ENCODE measurements at regions not wholly inside any gene's neighbourhood (a gene's known extent, or its start where the extent isn't known, plus 50 kb on each side); places are given as distances from the start of the nearest gene placed in this dataset.

DNA sequence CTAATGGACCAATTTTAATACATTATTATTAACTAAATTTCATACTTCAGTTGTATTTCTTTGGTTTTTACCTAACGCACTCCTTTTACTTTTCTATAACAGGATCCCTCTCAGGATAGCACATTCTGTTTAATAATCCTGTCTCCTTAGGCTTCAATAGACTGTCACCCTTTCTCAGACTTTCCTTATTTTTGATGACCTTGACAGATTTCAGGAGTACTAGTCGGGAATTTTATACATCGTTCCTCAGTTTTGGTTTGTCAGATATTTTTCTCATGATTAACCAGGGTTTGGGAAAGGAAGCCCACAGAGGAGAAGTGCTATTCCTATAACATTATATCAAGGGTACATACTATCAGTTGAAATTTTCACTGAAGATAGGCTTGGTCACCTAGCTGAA is 768.0 kb upstream of the GJE1 start:
- H3F3A ChIP-seq (ENCODE audit: insufficient read depth, low read length, poor library complexity, severe bottlenecking): peaks cover 3% of the 10 kb centered on the region
- H3K79me2 ChIP-seq (replicated peaks; ENCODE audit: insufficient read depth, low read length): no peaks in the 10 kb centered on the region
- no peaks in the 10 kb centered on the region for H3K36me3 ChIP-seq (ENCODE audit: insufficient read depth, low read length)
- H3K9ac ChIP-seq (ENCODE audit: low read length): no peak overlapping the region
- TF ChIP-seq, protein P1, sequence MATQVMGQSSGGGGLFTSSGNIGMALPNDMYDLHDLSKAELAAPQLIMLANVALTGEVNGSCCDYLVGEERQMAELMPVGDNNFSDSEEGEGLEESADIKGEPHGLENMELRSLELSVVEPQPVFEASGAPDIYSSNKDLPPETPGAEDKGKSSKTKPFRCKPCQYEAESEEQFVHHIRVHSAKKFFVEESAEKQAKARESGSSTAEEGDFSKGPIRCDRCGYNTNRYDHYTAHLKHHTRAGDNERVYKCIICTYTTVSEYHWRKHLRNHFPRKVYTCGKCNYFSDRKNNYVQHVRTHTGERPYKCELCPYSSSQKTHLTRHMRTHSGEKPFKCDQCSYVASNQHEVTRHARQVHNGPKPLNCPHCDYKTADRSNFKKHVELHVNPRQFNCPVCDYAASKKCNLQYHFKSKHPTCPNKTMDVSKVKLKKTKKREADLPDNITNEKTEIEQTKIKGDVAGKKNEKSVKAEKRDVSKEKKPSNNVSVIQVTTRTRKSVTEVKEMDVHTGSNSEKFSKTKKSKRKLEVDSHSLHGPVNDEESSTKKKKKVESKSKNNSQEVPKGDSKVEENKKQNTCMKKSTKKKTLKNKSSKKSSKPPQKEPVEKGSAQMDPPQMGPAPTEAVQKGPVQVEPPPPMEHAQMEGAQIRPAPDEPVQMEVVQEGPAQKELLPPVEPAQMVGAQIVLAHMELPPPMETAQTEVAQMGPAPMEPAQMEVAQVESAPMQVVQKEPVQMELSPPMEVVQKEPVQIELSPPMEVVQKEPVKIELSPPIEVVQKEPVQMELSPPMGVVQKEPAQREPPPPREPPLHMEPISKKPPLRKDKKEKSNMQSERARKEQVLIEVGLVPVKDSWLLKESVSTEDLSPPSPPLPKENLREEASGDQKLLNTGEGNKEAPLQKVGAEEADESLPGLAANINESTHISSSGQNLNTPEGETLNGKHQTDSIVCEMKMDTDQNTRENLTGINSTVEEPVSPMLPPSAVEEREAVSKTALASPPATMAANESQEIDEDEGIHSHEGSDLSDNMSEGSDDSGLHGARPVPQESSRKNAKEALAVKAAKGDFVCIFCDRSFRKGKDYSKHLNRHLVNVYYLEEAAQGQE (IDR thresholded peaks at IDR 0.05; ENCODE audit: borderline replicate concordance): no peak
- no peak for TF ChIP-seq EZH2 (IDR thresholded peaks at IDR 0.05; ENCODE audit: borderline replicate concordance, insufficient read depth, low read length, poor library complexity, severe bottlenecking)
- TF ChIP-seq SMC3 (conservative IDR thresholded peaks at IDR 0.05; ENCODE audit: poor library complexity): no peak
- TF ChIP-seq EP300 (conservative IDR thresholded peaks at IDR 0.05; ENCODE audit: poor library complexity, severe bottlenecking): no peak
- H4K20me1 ChIP-seq (ENCODE audit: insufficient read depth): no peaks in the 10 kb centered on the region
- no peak overlapping the region for H2AFZ ChIP-seq (ENCODE audit: low read depth, low read length)
- H3K27me3 ChIP-seq (ENCODE audit: insufficient read depth, low read depth, low read length): no peaks in the 10 kb centered on the region
- H3K9me2 ChIP-seq (ENCODE audit: insufficient read depth, low read length): no peaks in the 10 kb centered on the region
- no peak overlapping the region for H3K4me3 ChIP-seq (ENCODE audit: low read length)
- H3K9me3 ChIP-seq (ENCODE audit: low read length): no peaks in the 10 kb centered on the region
- no peak overlapping the region for H3K4me2 ChIP-seq (ENCODE audit: low read length)
- no peak overlapping the region for H3K27ac ChIP-seq (ENCODE audit: low read length)

GRCh38 chr6:141364232-141364631 is 768.5 kb upstream of the GJE1 start:
- Histone ChIP-seq H2AFZ (ENCODE audit: low read depth, low read length) (no peak overlapping the region), H3K9me2 (ENCODE audit: insufficient read depth, low read length) (no peaks in the 10 kb centered on the region), H3F3A (ENCODE audit: insufficient read depth, low read length, poor library complexity, severe bottlenecking) (peaks cover 3% of the 10 kb centered on the region), H3K79me2 (replicated peaks; ENCODE audit: insufficient read depth, low read length) (no peaks in the 10 kb centered on the region), H4K20me1 (ENCODE audit: insufficient read depth) (no peaks in the 10 kb centered on the region), H3K4me3 (ENCODE audit: low read length) (no peak overlapping the region), H3K9ac (ENCODE audit: low read length) (no peak overlapping the region), H3K27me3 (ENCODE audit: insufficient read depth, low read depth, low read length) (no peaks in the 10 kb centered on the region), H3K9me3 (ENCODE audit: low read length) (no peaks in the 10 kb centered on the region), H3K36me3 (ENCODE audit: insufficient read depth, low read length) (no peaks in the 10 kb centered on the region), H3K4me2 (ENCODE audit: low read length) (no peak overlapping the region), H3K27ac (ENCODE audit: low read length) (no peak overlapping the region)
- TF ChIP-seq POLR2AphosphoS5 (IDR thresholded peaks at IDR 0.05): no peak
- TF ChIP-seq, protein P2, sequence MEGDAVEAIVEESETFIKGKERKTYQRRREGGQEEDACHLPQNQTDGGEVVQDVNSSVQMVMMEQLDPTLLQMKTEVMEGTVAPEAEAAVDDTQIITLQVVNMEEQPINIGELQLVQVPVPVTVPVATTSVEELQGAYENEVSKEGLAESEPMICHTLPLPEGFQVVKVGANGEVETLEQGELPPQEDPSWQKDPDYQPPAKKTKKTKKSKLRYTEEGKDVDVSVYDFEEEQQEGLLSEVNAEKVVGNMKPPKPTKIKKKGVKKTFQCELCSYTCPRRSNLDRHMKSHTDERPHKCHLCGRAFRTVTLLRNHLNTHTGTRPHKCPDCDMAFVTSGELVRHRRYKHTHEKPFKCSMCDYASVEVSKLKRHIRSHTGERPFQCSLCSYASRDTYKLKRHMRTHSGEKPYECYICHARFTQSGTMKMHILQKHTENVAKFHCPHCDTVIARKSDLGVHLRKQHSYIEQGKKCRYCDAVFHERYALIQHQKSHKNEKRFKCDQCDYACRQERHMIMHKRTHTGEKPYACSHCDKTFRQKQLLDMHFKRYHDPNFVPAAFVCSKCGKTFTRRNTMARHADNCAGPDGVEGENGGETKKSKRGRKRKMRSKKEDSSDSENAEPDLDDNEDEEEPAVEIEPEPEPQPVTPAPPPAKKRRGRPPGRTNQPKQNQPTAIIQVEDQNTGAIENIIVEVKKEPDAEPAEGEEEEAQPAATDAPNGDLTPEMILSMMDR (IDR thresholded peaks at IDR 0.05; ENCODE audit: poor library complexity, severe bottlenecking): no peak
- TF ChIP-seq EP300 (conservative IDR thresholded peaks at IDR 0.05; ENCODE audit: poor library complexity, severe bottlenecking): no peak
- no peak for TF ChIP-seq MXI1 (conservative IDR thresholded peaks at IDR 0.05; ENCODE audit: poor library complexity, severe bottlenecking)
- no peak for TF ChIP-seq TAF1 (IDR thresholded peaks at IDR 0.05; ENCODE audit: low read depth)
- no peak for TF ChIP-seq SMC3 (conservative IDR thresholded peaks at IDR 0.05; ENCODE audit: poor library complexity)
- TF ChIP-seq, protein P1 (IDR thresholded peaks at IDR 0.05; ENCODE audit: borderline replicate concordance): no peak
- no peak for TF ChIP-seq RAD21 (conservative IDR thresholded peaks at IDR 0.05)
- no peak for TF ChIP-seq EZH2 (IDR thresholded peaks at IDR 0.05; ENCODE audit: borderline replicate concordance, insufficient read depth, low read length, poor library complexity, severe bottlenecking)

Measured in neural cell (in vitro differentiated cells).